Suprapubic skin (tissue), 4 donors: ENCODE measurements at regions not wholly inside any gene's neighbourhood (a gene's known extent, or its start where the extent isn't known, plus 50 kb on each side); places are given as distances from the start of the nearest gene placed in this dataset.

ENCODE experiments used
- DNase-seq, 2 donors: peaks; one replicate each; pipeline ENCODE4 v3.0.0-alpha.2; 2019; ENCODE audit warnings: low spot score in 2 of 2
- H3K27ac ChIP-seq: fragments of 200-600 bp; sonication (generic); one replicate; pipeline ENCODE4 v1.5.1; 2019
- H3K27me3 ChIP-seq: fragments of 200-600 bp; sonication (generic); one replicate; pipeline ENCODE4 v1.5.1; 2019
- H3K36me3 ChIP-seq: fragments of 200-600 bp; sonication (generic); one replicate; pipeline ENCODE4 v1.5.1; 2019
- H3K4me1 ChIP-seq: fragments of 200-600 bp; sonication (generic); one replicate; pipeline ENCODE4 v1.5.1; 2019
- H3K4me3 ChIP-seq: fragments of 200-600 bp; sonication (generic); one replicate; pipeline ENCODE4 v1.5.1; 2019; ENCODE audit warnings: mild to moderate bottlenecking
- H3K9me3 ChIP-seq: fragments of 200-600 bp; sonication (generic); one replicate; pipeline ENCODE4 v1.5.1; 2019
- EP300 ChIP-seq: sonication (generic); formaldehyde crosslinking; IDR thresholded peaks from one replicate; pipeline ENCODE4 v1.6.1; 2017; ENCODE audit warnings: antibody characterized with exemption
- POLR2A ChIP-seq, 2 donors: fragments of 450-650 bp; IDR thresholded peaks; one replicate each; pipeline ENCODE4 v1.6.1; 2017; ENCODE audit warnings: antibody characterized with exemption in 2 of 2, mild to moderate bottlenecking in 2 of 2, moderate library complexity in 2 of 2
- POLR2AphosphoS5 ChIP-seq, 3 donors: sonication (generic); formaldehyde crosslinking; IDR thresholded peaks; one replicate each; pipeline ENCODE4 v1.6.1; 2017; ENCODE audit warnings: antibody characterized with exemption in 3 of 3
- WGBS: methylation state at CpG from one replicate; pipeline ENCODE4 v1.1.5; 2018; 5-methylcytosine and 5-hydroxymethylcytosine counted together
- TF ChIP-seq, protein P1 (sequence below), 2 donors: fragments of 200-600 bp in 1 of 2; fragments of 450-650 bp in 1 of 2; sonication (generic) in 1 of 2; IDR thresholded peaks; one replicate each; pipeline ENCODE4 v1.5.1; 2016 to 2019; ENCODE audit warnings: antibody characterized with exemption in 2 of 2, mild to moderate bottlenecking in 1 of 2, moderate library complexity in 1 of 2

DNA sequence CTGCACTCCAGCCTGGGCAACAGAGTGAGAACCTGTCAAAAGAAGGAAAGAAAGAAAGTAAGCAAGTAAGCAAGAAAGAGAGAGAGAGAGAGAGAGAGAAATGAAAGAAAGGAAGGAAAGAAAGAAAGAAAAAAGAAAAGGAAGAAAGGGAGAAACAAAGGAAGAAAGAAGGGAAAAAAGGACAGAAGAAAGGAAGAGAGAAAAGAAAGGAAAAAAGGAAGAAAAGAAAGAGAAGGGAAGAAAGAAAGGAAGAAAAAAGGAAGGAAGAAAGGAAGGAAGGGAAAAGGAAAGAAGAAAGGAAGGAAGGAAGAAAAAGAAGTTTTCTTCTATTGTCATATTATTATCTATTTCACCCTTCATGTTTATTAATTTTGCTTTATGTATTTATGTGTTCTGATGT lies 251.1 kb upstream of the CD180 start:
- no peak overlapping the region for H3K27ac ChIP-seq
- H3K36me3 ChIP-seq, result no peaks in the 10 kb centered on the region
- no peaks in the 10 kb centered on the region for H3K4me1 ChIP-seq
- H3K4me3 ChIP-seq, result no peak overlapping the region
- no peaks in the 10 kb centered on the region for H3K9me3 ChIP-seq
- TF ChIP-seq EP300, result no peak
- TF ChIP-seq POLR2A (IDR thresholded peaks at IDR 0.05), result no peak
- TF ChIP-seq, protein P1, sequence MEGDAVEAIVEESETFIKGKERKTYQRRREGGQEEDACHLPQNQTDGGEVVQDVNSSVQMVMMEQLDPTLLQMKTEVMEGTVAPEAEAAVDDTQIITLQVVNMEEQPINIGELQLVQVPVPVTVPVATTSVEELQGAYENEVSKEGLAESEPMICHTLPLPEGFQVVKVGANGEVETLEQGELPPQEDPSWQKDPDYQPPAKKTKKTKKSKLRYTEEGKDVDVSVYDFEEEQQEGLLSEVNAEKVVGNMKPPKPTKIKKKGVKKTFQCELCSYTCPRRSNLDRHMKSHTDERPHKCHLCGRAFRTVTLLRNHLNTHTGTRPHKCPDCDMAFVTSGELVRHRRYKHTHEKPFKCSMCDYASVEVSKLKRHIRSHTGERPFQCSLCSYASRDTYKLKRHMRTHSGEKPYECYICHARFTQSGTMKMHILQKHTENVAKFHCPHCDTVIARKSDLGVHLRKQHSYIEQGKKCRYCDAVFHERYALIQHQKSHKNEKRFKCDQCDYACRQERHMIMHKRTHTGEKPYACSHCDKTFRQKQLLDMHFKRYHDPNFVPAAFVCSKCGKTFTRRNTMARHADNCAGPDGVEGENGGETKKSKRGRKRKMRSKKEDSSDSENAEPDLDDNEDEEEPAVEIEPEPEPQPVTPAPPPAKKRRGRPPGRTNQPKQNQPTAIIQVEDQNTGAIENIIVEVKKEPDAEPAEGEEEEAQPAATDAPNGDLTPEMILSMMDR (IDR thresholded peaks at IDR 0.05), result no peak
- no peak for TF ChIP-seq POLR2AphosphoS5 (IDR thresholded peaks at IDR 0.05)
- no peaks in the 10 kb centered on the region for H3K27me3 ChIP-seq
- DNase-seq, result no peak

DNA sequence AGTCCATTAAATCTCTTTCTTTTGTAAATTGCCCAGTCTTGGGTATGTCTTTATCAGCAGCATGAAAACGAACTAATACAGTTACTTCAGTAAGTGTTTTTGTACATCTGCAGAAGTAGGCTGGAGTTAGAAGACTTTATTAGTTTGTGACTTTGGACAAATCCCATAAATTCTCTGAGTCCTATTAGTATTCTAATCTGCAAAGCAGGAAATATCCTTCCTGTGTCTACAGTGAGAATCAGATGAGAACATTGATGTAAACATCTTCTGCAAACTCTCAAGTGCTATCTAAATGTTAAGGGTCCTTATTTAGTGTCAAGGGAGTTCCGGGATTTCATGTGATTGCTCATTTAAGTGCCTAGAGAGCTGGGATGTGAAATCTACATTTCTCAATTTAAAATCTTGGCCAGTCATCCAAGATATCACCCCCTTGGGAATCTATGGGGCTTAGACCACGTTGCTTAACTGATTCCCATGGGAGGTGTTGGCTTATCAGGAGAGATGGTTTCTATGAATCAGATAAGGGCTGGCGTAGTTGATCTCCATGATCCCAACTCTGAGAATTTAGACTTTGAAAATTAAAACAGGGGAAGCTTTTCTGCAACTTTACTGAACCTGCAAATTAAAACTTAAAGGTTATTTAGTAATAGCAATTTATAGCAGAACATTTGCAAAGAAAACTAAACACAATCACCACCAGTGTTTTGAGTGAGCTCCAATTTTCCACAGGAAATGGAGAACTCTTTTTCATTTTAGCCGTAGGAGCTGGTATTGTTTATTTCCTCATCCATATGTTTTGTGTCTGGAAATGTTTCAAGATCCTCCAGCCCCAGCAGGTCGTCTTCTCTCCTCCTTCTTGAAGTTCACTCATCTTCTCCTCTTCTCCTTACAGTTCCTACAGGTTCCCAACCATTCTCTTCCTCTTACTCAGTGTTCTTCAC lies 241.6 kb upstream of the CD180 start:
- H3K27ac ChIP-seq, result no peak overlapping the region
- no peaks in the 10 kb centered on the region for H3K9me3 ChIP-seq
- no peak for DNase-seq
- TF ChIP-seq POLR2A (IDR thresholded peaks at IDR 0.05), result no peak
- TF ChIP-seq, protein P1 (IDR thresholded peaks at IDR 0.05), result peak in 1 of 2 donors; percentile 9
- TF ChIP-seq EP300, result no peak
- no peak for TF ChIP-seq POLR2AphosphoS5 (IDR thresholded peaks at IDR 0.05)
- no peak overlapping the region for H3K4me3 ChIP-seq
- H3K27me3 ChIP-seq, result no peaks in the 10 kb centered on the region
- H3K4me1 ChIP-seq, result no peaks in the 10 kb centered on the region
- WGBS, result 69% methylated on average over 6 of the region's 6 CpGs
- H3K36me3 ChIP-seq, result no peaks in the 10 kb centered on the region

- Histone ChIP-seq H3K4me1 (no peaks in the 10 kb centered on the region), H3K4me3 (no peak overlapping the region), H3K9me3 (no peaks in the 10 kb centered on the region), H3K27ac (no peak overlapping the region), H3K27me3 (no peaks in the 10 kb centered on the region), H3K36me3 (no peaks in the 10 kb centered on the region)
- TF ChIP-seq, protein P1 (IDR thresholded peaks at IDR 0.05), result no peak
- no peak for TF ChIP-seq POLR2AphosphoS5 (IDR thresholded peaks at IDR 0.05)
- TF ChIP-seq EP300, result no peak
- no peak for TF ChIP-seq POLR2A (IDR thresholded peaks at IDR 0.05)
- no peak for DNase-seq
- whole genome bisulfite sequencing, result 71% methylated on average over 2 of the region's 2 CpGs
These were observed 238.4 kb upstream of the CD180 start for GRCh38 chr5:67435032-67435431.

GRCh38 chr5:67434466-67434865 lies 237.9 kb upstream of the CD180 start:
- no peaks in the 10 kb centered on the region for H3K27me3 ChIP-seq
- no peak for DNase-seq
- 40% methylated on average over 4 of the region's 4 CpGs for WGBS

DNA sequence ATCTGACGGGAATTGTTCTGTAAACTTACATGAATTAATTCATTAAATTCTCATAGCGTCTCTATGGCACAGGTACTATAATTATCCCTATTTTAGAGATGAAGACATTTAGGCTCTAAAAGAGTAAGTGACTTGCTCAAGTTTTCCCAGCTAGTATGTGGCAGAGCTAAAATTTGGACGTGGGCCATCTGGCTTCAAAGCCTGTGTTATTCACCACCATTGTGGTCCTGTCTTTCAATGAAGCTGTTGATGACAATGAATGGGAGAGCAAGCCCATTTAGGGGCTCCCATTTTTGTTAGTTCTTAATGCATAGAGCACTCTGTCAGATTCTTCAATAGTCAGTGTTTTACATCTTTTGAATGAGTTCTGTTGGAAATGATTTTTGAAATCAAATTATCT lies 236.0 kb upstream of the CD180 start:
- no peaks in the 10 kb centered on the region for H3K9me3 ChIP-seq
- WGBS, result 87% methylated on average over 3 of the region's 3 CpGs
- no peaks in the 10 kb centered on the region for H3K27me3 ChIP-seq
- no peak for DNase-seq
- no peak overlapping the region for H3K4me3 ChIP-seq
- no peaks in the 10 kb centered on the region for H3K36me3 ChIP-seq
- no peak overlapping the region for H3K27ac ChIP-seq
- no peaks in the 10 kb centered on the region for H3K4me1 ChIP-seq
- TF ChIP-seq, protein P1 (IDR thresholded peaks at IDR 0.05), result no peak
- TF ChIP-seq EP300 (no peak), POLR2AphosphoS5 (IDR thresholded peaks at IDR 0.05) (no peak), POLR2A (IDR thresholded peaks at IDR 0.05) (no peak)

More at GRCh38 chr5:67434466-67434865, 237.9 kb upstream of the CD180 start:
- TF ChIP-seq POLR2AphosphoS5 (IDR thresholded peaks at IDR 0.05) (no peak), EP300 (no peak), POLR2A (IDR thresholded peaks at IDR 0.05) (no peak)
- TF ChIP-seq, protein P1 (IDR thresholded peaks at IDR 0.05), result no peak
- H3K4me3 ChIP-seq, result no peak overlapping the region
- no peaks in the 10 kb centered on the region for H3K36me3 ChIP-seq
- H3K9me3 ChIP-seq, result no peaks in the 10 kb centered on the region
- H3K27ac ChIP-seq, result no peak overlapping the region
- H3K4me1 ChIP-seq, result no peaks in the 10 kb centered on the region
